ENCODE measurements at regions not wholly inside any gene's neighbourhood (a gene's known extent, or its start where the extent isn't known, plus 50 kb on each side); places are given as distances from the start of the nearest gene placed in this dataset.

- Mint-ChIP-seq H3K27me3 (ENCODE audit: unreplicated experiment) (peaks cover 12% of the 10 kb centered on the region), H3K36me3 (ENCODE audit: unreplicated experiment) (no peaks in the 10 kb centered on the region), H3K4me3 (ENCODE audit: unreplicated experiment) (no peak overlapping the region), H3K27ac (ENCODE audit: unreplicated experiment) (no peak overlapping the region), H3K9me3 (ENCODE audit: unreplicated experiment) (no peaks in the 10 kb centered on the region), H3K4me1 (ENCODE audit: unreplicated experiment) (peaks cover 19% of the 10 kb centered on the region)
- no peak for DNase-seq (ENCODE audit: extremely low spot score, unreplicated experiment)
- peak; percentile 83 for TF ChIP-seq CTCF (IDR thresholded peaks at IDR 0.05)
These were observed 71.2 kb upstream of the FOXK1 start for GRCh38 chr7:4610768-4611467.

- H3K4me3 Mint-ChIP-seq (ENCODE audit: unreplicated experiment): no peak overlapping the region
- no peak for DNase-seq (ENCODE audit: extremely low spot score, unreplicated experiment)
- H3K9me3 Mint-ChIP-seq (ENCODE audit: unreplicated experiment): no peaks in the 10 kb centered on the region
- peaks cover 25% of the 10 kb centered on the region for H3K4me1 Mint-ChIP-seq (ENCODE audit: unreplicated experiment)
- no peak overlapping the region for H3K27ac Mint-ChIP-seq (ENCODE audit: unreplicated experiment)
- peaks cover 8% of the 10 kb centered on the region for H3K27me3 Mint-ChIP-seq (ENCODE audit: unreplicated experiment)
- no peak for TF ChIP-seq CTCF (IDR thresholded peaks at IDR 0.05)
- H3K36me3 Mint-ChIP-seq (ENCODE audit: unreplicated experiment): no peaks in the 10 kb centered on the region
These were observed 69.9 kb upstream of the FOXK1 start for GRCh38 chr7:4612237-4612636.

GRCh38 chr7:4612939-4613841, 68.9 kb upstream of the FOXK1 start:
- peaks cover 25% of the 10 kb centered on the region for H3K4me1 Mint-ChIP-seq (ENCODE audit: unreplicated experiment)
- peak overlapping the region; percentile 56 for H3K4me3 Mint-ChIP-seq (ENCODE audit: unreplicated experiment)
- no peaks in the 10 kb centered on the region for H3K9me3 Mint-ChIP-seq (ENCODE audit: unreplicated experiment)
- no peak for DNase-seq (ENCODE audit: extremely low spot score, unreplicated experiment)
- H3K36me3 Mint-ChIP-seq (ENCODE audit: unreplicated experiment): no peaks in the 10 kb centered on the region
- H3K27ac Mint-ChIP-seq (ENCODE audit: unreplicated experiment): peak overlapping the region; percentile 87
- H3K27me3 Mint-ChIP-seq (ENCODE audit: unreplicated experiment): no peaks in the 10 kb centered on the region
- TF ChIP-seq CTCF (IDR thresholded peaks at IDR 0.05): no peak

GRCh38 chr7:4613846-4614548, 68.1 kb upstream of the FOXK1 start:
- no peak for TF ChIP-seq CTCF (IDR thresholded peaks at IDR 0.05)
- no peak for DNase-seq (ENCODE audit: extremely low spot score, unreplicated experiment)
- Mint-ChIP-seq H3K27ac (ENCODE audit: unreplicated experiment) (peak overlapping the region; percentile 87), H3K27me3 (ENCODE audit: unreplicated experiment) (no peaks in the 10 kb centered on the region), H3K4me3 (ENCODE audit: unreplicated experiment) (peak overlapping the region; percentile 56), H3K36me3 (ENCODE audit: unreplicated experiment) (no peaks in the 10 kb centered on the region), H3K9me3 (ENCODE audit: unreplicated experiment) (no peaks in the 10 kb centered on the region), H3K4me1 (ENCODE audit: unreplicated experiment) (peaks cover 25% of the 10 kb centered on the region)
